Sigmoid colon (tissue), 6 donors: ENCODE measurements at regions not wholly inside any gene's neighbourhood (a gene's known extent, or its start where the extent isn't known, plus 50 kb on each side); places are given as distances from the start of the nearest gene placed in this dataset.

Experiments used
- DNase-seq: peaks from one replicate; pipeline ENCODE4 v3.0.0-alpha.2; 2019
- H3K27ac ChIP-seq, 4 donors: fragments of 200-600 bp; sonication (generic); one replicate each; pipeline ENCODE4 v1.5.1; 2016 to 2019; ENCODE audit warnings: mild to moderate bottlenecking in 1 of 4
- H3K27me3 ChIP-seq, 3 donors: fragments of 200-600 bp; sonication (generic); one replicate each; pipeline ENCODE4 v1.5.1; 2019; ENCODE audit warnings: mild to moderate bottlenecking in 1 of 3
- H3K36me3 ChIP-seq, 4 donors: fragments of 200-600 bp; sonication (generic); one replicate each; pipeline ENCODE4 v1.5.1; 2016 to 2019
- H3K4me1 ChIP-seq, 4 donors: fragments of 200-600 bp; sonication (generic); one replicate each; pipeline ENCODE4 v1.5.1; 2017 to 2019
- H3K4me3 ChIP-seq, 4 donors: fragments of 200-600 bp; sonication (generic); one replicate each; pipeline ENCODE4 v1.5.1; 2017 to 2019; ENCODE audit warnings: mild to moderate bottlenecking in 2 of 4, moderate library complexity in 1 of 4
- H3K9me3 ChIP-seq, 4 donors: fragments of 200-600 bp in 3 of 4; sonication (generic) in 3 of 4; one replicate each; pipeline versions ENCODE4 v1.5.1 to v1.6.1; 2013 to 2019
- CTCF ChIP-seq, 4 experiments: fragments of 450-650 bp in 3 of 4; fragments of 200-600 bp in 1 of 4; IDR thresholded peaks; one replicate each; pipeline ENCODE4 v1.5.1; 2016 to 2019; ENCODE audit warnings: antibody characterized with exemption in 4 of 4, mild to moderate bottlenecking in 3 of 4, moderate library complexity in 2 of 4
- EP300 ChIP-seq, 4 donors: sonication (generic); formaldehyde crosslinking; IDR thresholded peaks; one replicate each; pipeline ENCODE4 v1.6.1; 2017; ENCODE audit warnings: antibody characterized with exemption in 4 of 4
- POLR2A ChIP-seq, 2 donors: fragments of 450-650 bp; IDR thresholded peaks; one replicate each; pipeline ENCODE4 v1.6.1; 2016; ENCODE audit warnings: antibody characterized with exemption in 2 of 2, mild to moderate bottlenecking in 2 of 2, moderate library complexity in 2 of 2
- POLR2AphosphoS5 ChIP-seq, 4 donors: sonication (generic); formaldehyde crosslinking; IDR thresholded peaks; one replicate each; pipeline ENCODE4 v1.6.1; 2017; ENCODE audit warnings: antibody characterized with exemption in 4 of 4
- WGBS, 2 donors: extraction: QIAGEN DNeasy Blood & Tissue Kit; methylation state at CpG; one replicate each; pipeline ENCODE4 v1.1.7; 2013; 5-methylcytosine and 5-hydroxymethylcytosine counted together
- intact Hi-C: fragments of 100-400 bp; cut with DNase I; formaldehyde crosslinking; loops from one replicate; pipeline ENCODE4 v1.15.1; 2023
- donor health status: healthy with polysubstance abuse.
- donor health status: healthy.

- no peak for DNase-seq
- WGBS, 2 donors = 71 to 92% methylated on average over 3 of the region's 3 CpGs
Measured at GRCh38 chr5:56749842-56750241, 65.5 kb upstream of the MAP3K1 start.

GRCh38 chr5:56746553-56747339, 68.6 kb upstream of the MAP3K1 start:
- 88 to 92% methylated on average over 4 of the region's 4 CpGs for WGBS, 2 donors
- H3K27me3 ChIP-seq = no peaks in the 10 kb centered on the region
- intact Hi-C loops = no loop called here

More at GRCh38 chr5:56749842-56750241, 65.5 kb upstream of the MAP3K1 start:
- Histone ChIP-seq H3K36me3 (no peaks in the 10 kb centered on the region), H3K27ac (no peak overlapping the region), H3K4me1 (no peaks in the 10 kb centered on the region), H3K27me3 (no peaks in the 10 kb centered on the region), H3K4me3 (no peak overlapping the region), H3K9me3 (peaks cover 0 to 4% (median 0%) of the 10 kb centered on the region in 4 donors)
- TF ChIP-seq POLR2A (IDR thresholded peaks at IDR 0.05) = no peak
- TF ChIP-seq EP300 (IDR thresholded peaks at IDR 0.05) = no peak
- no peak for TF ChIP-seq CTCF (IDR thresholded peaks at IDR 0.05)
- TF ChIP-seq POLR2AphosphoS5 (IDR thresholded peaks at IDR 0.05) = no peak
- intact Hi-C loops = no loop called here

DNA sequence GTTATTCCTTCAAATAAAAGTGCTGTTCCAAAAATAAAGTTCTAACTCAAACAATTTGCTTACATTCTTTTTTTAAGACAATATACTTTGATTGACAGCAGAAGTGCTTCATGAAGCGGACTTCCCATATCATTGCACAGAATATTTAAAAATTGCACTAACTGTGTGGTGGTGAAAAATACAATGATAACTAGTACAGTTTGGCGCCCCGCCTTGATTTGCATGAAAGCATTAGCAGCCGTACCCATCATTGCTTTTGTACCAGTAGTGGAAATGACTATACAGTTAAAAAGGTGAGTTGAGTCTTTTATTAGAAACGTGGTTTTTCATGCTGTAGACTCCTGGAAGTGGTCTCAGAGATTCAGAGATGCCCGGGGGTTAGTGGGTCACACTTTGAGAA, 69.5 kb upstream of the MAP3K1 start:
- H3K4me3 ChIP-seq = no peak overlapping the region
- no peak overlapping the region for H3K27ac ChIP-seq
- no peaks in the 10 kb centered on the region for H3K36me3 ChIP-seq
- no peak for DNase-seq
- intact Hi-C loops = no loop called here
- 78 to 83% methylated on average over 6 of the region's 6 CpGs for WGBS, 2 donors
- H3K27me3 ChIP-seq = no peaks in the 10 kb centered on the region
- H3K9me3 ChIP-seq = no peaks in the 10 kb centered on the region
- no peak for TF ChIP-seq CTCF (IDR thresholded peaks at IDR 0.05)
- TF ChIP-seq POLR2A (IDR thresholded peaks at IDR 0.05) = no peak
- no peak for TF ChIP-seq POLR2AphosphoS5 (IDR thresholded peaks at IDR 0.05)
- no peak for TF ChIP-seq EP300 (IDR thresholded peaks at IDR 0.05)
- H3K4me1 ChIP-seq = no peaks in the 10 kb centered on the region

More at GRCh38 chr5:56746553-56747339, 68.6 kb upstream of the MAP3K1 start:
- Histone ChIP-seq H3K27ac (no peak overlapping the region), H3K4me1 (no peaks in the 10 kb centered on the region), H3K4me3 (no peak overlapping the region), H3K9me3 (no peaks in the 10 kb centered on the region), H3K36me3 (no peaks in the 10 kb centered on the region)
- TF ChIP-seq CTCF (IDR thresholded peaks at IDR 0.05) (no peak), EP300 (IDR thresholded peaks at IDR 0.05) (no peak), POLR2A (IDR thresholded peaks at IDR 0.05) (no peak), POLR2AphosphoS5 (IDR thresholded peaks at IDR 0.05) (no peak)
- no peak for DNase-seq

DNA sequence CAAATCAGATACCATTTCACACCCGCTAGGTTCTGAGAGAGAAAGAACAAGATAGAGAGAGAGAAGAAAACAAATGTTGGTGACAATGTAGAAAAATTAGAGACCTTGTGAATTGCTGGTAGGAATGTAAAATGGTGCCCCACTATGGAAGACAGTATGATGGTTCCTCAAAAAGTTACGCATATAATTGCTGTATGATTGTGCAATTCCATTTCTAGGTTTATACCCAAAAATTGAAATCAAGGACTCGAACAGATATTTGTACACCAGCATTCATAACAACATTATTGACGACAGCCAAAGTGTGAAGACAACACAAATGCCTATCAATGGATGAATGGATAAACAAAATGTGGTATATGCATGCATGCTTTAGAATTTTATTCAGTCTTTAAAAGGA, 74.5 kb upstream of the MAP3K1 start:
- WGBS, 2 donors = 94 to 95% methylated on average over 4 of the region's 4 CpGs
- no peaks in the 10 kb centered on the region for H3K4me1 ChIP-seq
- no peak overlapping the region for H3K27ac ChIP-seq
- intact Hi-C loops = no loop called here
- no peaks in the 10 kb centered on the region for H3K27me3 ChIP-seq
- no peak for TF ChIP-seq POLR2A (IDR thresholded peaks at IDR 0.05)
- no peak for TF ChIP-seq EP300 (IDR thresholded peaks at IDR 0.05)
- no peaks in the 10 kb centered on the region for H3K9me3 ChIP-seq
- H3K4me3 ChIP-seq = no peak overlapping the region
- no peaks in the 10 kb centered on the region for H3K36me3 ChIP-seq
- no peak for DNase-seq

GRCh38 chr5:56739990-56740389, 75.4 kb upstream of the MAP3K1 start:
- intact Hi-C loops = no loop called here

More at GRCh38 chr5:56739990-56740389, 75.4 kb upstream of the MAP3K1 start:
- TF ChIP-seq CTCF (IDR thresholded peaks at IDR 0.05) = no peak
- TF ChIP-seq POLR2A (IDR thresholded peaks at IDR 0.05) = no peak
- no peak for TF ChIP-seq POLR2AphosphoS5 (IDR thresholded peaks at IDR 0.05)
- TF ChIP-seq EP300 (IDR thresholded peaks at IDR 0.05) = no peak
- Histone ChIP-seq H3K27ac (no peak overlapping the region), H3K4me3 (no peak overlapping the region), H3K4me1 (no peaks in the 10 kb centered on the region), H3K36me3 (no peaks in the 10 kb centered on the region), H3K27me3 (no peaks in the 10 kb centered on the region), H3K9me3 (no peaks in the 10 kb centered on the region)
- DNase-seq = no peak
- 68 to 72% methylated on average over 1 of the region's 1 CpG for WGBS, 2 donors
